IMR-90 (cell line): ENCODE measurements at regions not wholly inside any gene's neighbourhood (a gene's known extent, or its start where the extent isn't known, plus 50 kb on each side); places are given as distances from the start of the nearest gene placed in this dataset.

Source experiments
- ATAC-seq: fragments of 200-7000 bp; cut with Tn5 transposase; 2 replicates; pipeline ENCODE4 v1.9.1; 2020; ENCODE audit warnings: low read depth, mild to moderate bottlenecking, moderate library complexity
- BruUV-seq: library from RNA; stranded (reverse); fragments of 400-500 nt; replicated peaks from 2 replicates; lab custom pipeline; 2021; lab: Mats Ljungman, UMichigan
- CTCF ChIA-PET: fragments of 300-600 bp; formaldehyde crosslinking; extraction: SDS; loops from one replicate; lab custom pipeline; 2021; ENCODE audit warnings: antibody characterized with exemption; lab: Yijun Ruan, JAX
- POLR2A ChIA-PET: fragments of 300-600 bp; sonication (Branson Sonifier 250); formaldehyde crosslinking; loops from one replicate; lab custom pipeline; 2022; ENCODE audit warnings: antibody characterized with exemption; ENCODE audit not compliant: unreplicated experiment; lab: Charles Lee
- DNase-seq: peaks from one replicate; pipeline ENCODE4 v3.0.0; 2013
- H2AFZ ChIP-seq: replicated peaks from 2 replicates; pipeline ENCODE3; 2013; ENCODE audit warnings: low read length, mild to moderate bottlenecking; ENCODE audit not compliant: poor library complexity
- H2AK5ac ChIP-seq: 2 replicates; pipeline ENCODE4 v1.6.1; 2013; ENCODE audit warnings: low read depth, low read length, inconsistent platforms
- H2AK9ac ChIP-seq: replicated peaks from 2 replicates; pipeline ENCODE3; 2013; ENCODE audit warnings: mild to moderate bottlenecking, low read depth, low read length, moderate library complexity; ENCODE audit not compliant: poor library complexity
- H2BK120ac ChIP-seq: 2 replicates; pipeline ENCODE4 v1.6.1; 2013; ENCODE audit warnings: low read depth, low read length, inconsistent platforms
- H2BK15ac ChIP-seq: 3 replicates; pipeline ENCODE4 v1.6.1; 2013; ENCODE audit warnings: low read depth, low read length, inconsistent platforms
- H2BK20ac ChIP-seq: 2 replicates; pipeline ENCODE4 v1.6.1; 2013; ENCODE audit warnings: low read depth, mild to moderate bottlenecking, inconsistent platforms, low read length, moderate library complexity
- H2BK5ac ChIP-seq: 2 replicates; pipeline ENCODE4 v1.6.1; 2013; ENCODE audit warnings: mild to moderate bottlenecking, low read depth, low read length, inconsistent platforms; ENCODE audit not compliant: poor library complexity, severe bottlenecking
- H3K14ac ChIP-seq: replicated peaks from 2 replicates; pipeline ENCODE4 v1.6.1; 2013; ENCODE audit warnings: low read depth, low read length, inconsistent platforms
- H3K18ac ChIP-seq: 2 replicates; pipeline ENCODE4 v1.6.1; 2013; ENCODE audit warnings: low read depth, low read length, control low read depth
- H3K23ac ChIP-seq: 2 replicates; pipeline ENCODE4 v1.6.1; 2013; ENCODE audit warnings: low read depth, low read length, inconsistent platforms
- H3K27ac ChIP-seq: 2 replicates; pipeline ENCODE4 v1.5.1; 2013; ENCODE audit warnings: mild to moderate bottlenecking, control low read depth, low read length; ENCODE audit not compliant: insufficient read depth
- H3K27me3 ChIP-seq: 2 replicates; pipeline ENCODE4 v1.6.1; 2013; ENCODE audit warnings: low read length; ENCODE audit not compliant: control insufficient read depth, insufficient read depth
- H3K36me3 ChIP-seq: 2 replicates; pipeline ENCODE4 v1.6.1; 2013; ENCODE audit warnings: low read length, mixed read lengths; ENCODE audit not compliant: control insufficient read depth, insufficient read depth
- H3K4ac ChIP-seq: 2 replicates; pipeline ENCODE4 v1.6.1; 2013; ENCODE audit warnings: low read depth, low read length, inconsistent platforms
- H3K4me1 ChIP-seq: 2 replicates; pipeline ENCODE4 v1.6.1; 2013; ENCODE audit warnings: low read length, mixed read lengths; ENCODE audit not compliant: control insufficient read depth, insufficient read depth
- H3K4me2 ChIP-seq: 2 replicates; pipeline ENCODE4 v1.6.1; 2013; ENCODE audit warnings: low read depth, mild to moderate bottlenecking, control low read depth, low read length, moderate library complexity
- H3K4me3 ChIP-seq: 2 replicates; pipeline ENCODE4 v1.5.1; 2013; ENCODE audit warnings: low read depth, mild to moderate bottlenecking, control low read depth, low read length, moderate library complexity; ENCODE audit not compliant: insufficient read depth
- H3K56ac ChIP-seq: 2 replicates; pipeline ENCODE4 v1.6.1; 2013; ENCODE audit warnings: low read length, inconsistent platforms; ENCODE audit not compliant: insufficient read depth; ENCODE audit errors: extremely low read depth
- H3K79me1 ChIP-seq, 2 experiments: 2 replicates each; pipeline ENCODE4 v1.6.1; 2013; ENCODE audit warnings: low read length in 2 of 2, inconsistent platforms in 1 of 2, low read depth in 1 of 2
- H3K9ac ChIP-seq: 2 replicates; pipeline ENCODE4 v1.6.1; 2013; ENCODE audit warnings: low read depth, low read length, control low read depth
- H3K9me1 ChIP-seq: 2 replicates; pipeline ENCODE4 v1.6.1; 2013; ENCODE audit warnings: low read length, inconsistent platforms; ENCODE audit not compliant: insufficient read depth
- H3K9me3 ChIP-seq: 2 replicates; pipeline ENCODE4 v1.6.1; 2013; ENCODE audit warnings: low read length; ENCODE audit not compliant: control insufficient read depth, insufficient read depth
- H4K20me1 ChIP-seq: 2 replicates; pipeline ENCODE4 v1.6.1; 2013; ENCODE audit warnings: low read length, inconsistent platforms; ENCODE audit not compliant: insufficient read depth
- H4K5ac ChIP-seq: 2 replicates; pipeline ENCODE4 v1.6.1; 2013; ENCODE audit warnings: mild to moderate bottlenecking, low read depth, low read length, control low read depth
- H4K8ac ChIP-seq, 2 experiments: 2 replicates each; pipeline ENCODE4 v1.6.1; 2013; ENCODE audit warnings: low read depth in 2 of 2, low read length in 2 of 2, control low read depth in 1 of 2, inconsistent platforms in 1 of 2
- H4K91ac ChIP-seq: 2 replicates; pipeline ENCODE4 v1.6.1; 2013; ENCODE audit warnings: low read depth, low read length, inconsistent platforms; ENCODE audit not compliant: insufficient read depth
- BHLHE40 ChIP-seq: fragments of 150-350 bp; IDR thresholded peaks from 2 replicates; pipeline ENCODE4 v1.6.1; 2016; ENCODE audit warnings: mild to moderate bottlenecking, low read depth, low read length
- CEBPB ChIP-seq: IDR thresholded peaks from 2 replicates; pipeline ENCODE4 v1.6.1; 2012; ENCODE audit warnings: low read depth, low read length, improper control_type of control experiment
- CHD1 ChIP-seq: IDR thresholded peaks from 2 replicates; pipeline ENCODE4 v1.6.1; 2012; ENCODE audit warnings: low read depth, low read length, improper control_type of control experiment
- FOS ChIP-seq: fragments of 150-350 bp; IDR thresholded peaks from 2 replicates; pipeline ENCODE4 v1.6.1; 2016; ENCODE audit warnings: low read depth, low read length
- MAFK ChIP-seq: IDR thresholded peaks from 2 replicates; pipeline ENCODE4 v1.6.1; 2012; ENCODE audit warnings: low read depth, low read length, improper control_type of control experiment
- MAZ ChIP-seq: IDR thresholded peaks from 2 replicates; pipeline ENCODE4 v1.6.1; 2012; ENCODE audit warnings: low read depth, mild to moderate bottlenecking, low read length, improper control_type of control experiment, moderate library complexity, borderline replicate concordance
- MXI1 ChIP-seq: IDR thresholded peaks from 2 replicates; pipeline ENCODE4 v1.6.1; 2012; ENCODE audit warnings: low read depth, mild to moderate bottlenecking, low read length, moderate library complexity, borderline replicate concordance
- NFE2L2 ChIP-seq: fragments of 150-350 bp; IDR thresholded peaks from 2 replicates; pipeline ENCODE4 v1.6.1; 2016; ENCODE audit warnings: low read depth, mild to moderate bottlenecking, low read length
- POLR2A ChIP-seq: IDR thresholded peaks from 2 replicates; pipeline ENCODE4 v1.6.1; 2012; ENCODE audit warnings: mild to moderate bottlenecking, low read depth, low read length
- RAD21 ChIP-seq: IDR thresholded peaks from 2 replicates; pipeline ENCODE4 v1.6.1; 2012; ENCODE audit warnings: low read length, improper control_type of control experiment
- RCOR1 ChIP-seq: IDR thresholded peaks from 2 replicates; pipeline ENCODE4 v1.6.1; 2012; ENCODE audit warnings: mild to moderate bottlenecking, low read length, improper control_type of control experiment; ENCODE audit not compliant: insufficient replicate concordance
- RFX5 ChIP-seq: IDR thresholded peaks from 2 replicates; pipeline ENCODE4 v1.8.0; 2012; ENCODE audit warnings: low read depth, mild to moderate bottlenecking, low read length, moderate library complexity
- SMC3 ChIP-seq: fragments of 150-350 bp; IDR thresholded peaks from 2 replicates; pipeline ENCODE4 v1.6.1; 2016; ENCODE audit warnings: low read depth, mild to moderate bottlenecking, antibody characterized with exemption, low read length, moderate library complexity
- WGBS, 2 experiments: methylation state at CpG; one replicate each; pipeline versions ENCODE4 v1.1.5 to v1.1.7; 2013; ENCODE audit warnings: missing lambda C conversion rate in 2 of 2; ENCODE audit not compliant: insufficient read length in 1 of 2; ENCODE audit errors: extremely low coverage in 2 of 2; 5-methylcytosine and 5-hydroxymethylcytosine counted together
- dilution Hi-C: fragments of 300-500 bp; cut with HindIII; formaldehyde crosslinking; loops from one replicate; pipeline ENCODE4 v1.14.3; 2018; ENCODE audit warnings: low sequenced_read_pairs; ENCODE audit not compliant: unreplicated experiment
- in situ Hi-C: fragments of 300-500 bp; cut with MboI; formaldehyde crosslinking; loops from 3 replicates; pipeline ENCODE4 v1.14.3; 2019; ENCODE audit warnings: low sequenced_read_pairs, inconsistent platforms, mixed read lengths
- intact Hi-C: fragments of 100-400 bp; cut with micrococcal nuclease; formaldehyde crosslinking; loops from 2 replicates; pipeline ENCODE4 v1.10.0; 2022
- TF ChIP-seq, protein P1 (sequence below): conservative IDR thresholded peaks from 2 replicates; pipeline ENCODE4 v1.5.1; 2012; ENCODE audit warnings: mild to moderate bottlenecking, low read depth, low read length, improper control_type of control experiment
- TF ChIP-seq, protein P2 (sequence below): fragments of 150-350 bp; IDR thresholded peaks from 2 replicates; pipeline ENCODE4 v1.6.1; 2016; ENCODE audit warnings: low read depth, mild to moderate bottlenecking, low read length, moderate library complexity, borderline replicate concordance
- TF ChIP-seq, protein P3 (sequence below): fragments of 150-350 bp; IDR thresholded peaks from 2 replicates; pipeline ENCODE4 v1.6.1; 2017; ENCODE audit warnings: mild to moderate bottlenecking, antibody characterized with exemption, low read length, low read depth

DNA sequence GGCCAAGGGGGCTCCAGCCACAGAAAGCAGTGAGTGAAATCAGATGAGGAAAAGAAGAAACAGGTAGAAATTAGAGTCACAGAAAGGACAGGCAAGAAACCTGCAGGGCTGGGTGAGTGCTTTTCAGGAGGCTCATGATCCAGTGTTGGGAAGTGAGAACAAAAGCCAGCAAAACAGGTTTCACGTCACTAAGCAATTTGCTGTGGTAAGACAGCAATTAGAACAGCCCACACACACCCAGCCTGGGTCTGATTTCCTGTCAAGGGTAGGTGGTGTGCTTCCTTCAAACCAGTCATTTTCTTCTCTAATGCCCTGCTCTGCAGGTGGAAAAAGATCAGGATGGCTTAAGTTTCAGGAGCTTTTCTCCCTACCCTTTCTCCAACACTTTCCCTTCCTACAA is 52.9 kb upstream of the XDH start:
- Histone ChIP-seq H3K14ac (no peak overlapping the region), H3K18ac (no peak overlapping the region), H3K4me1 (no peaks in the 10 kb centered on the region), H3K9me3 (no peaks in the 10 kb centered on the region), H3K27ac (no peak overlapping the region), H3K4me2 (no peak overlapping the region), H2BK5ac (no peak overlapping the region), H3K9me1 (no peaks in the 10 kb centered on the region), H2BK20ac (no peak overlapping the region), H3K36me3 (no peaks in the 10 kb centered on the region), H3K9ac (no peak overlapping the region), H3K27me3 (no peaks in the 10 kb centered on the region; the same call in 1 of the 2 replicates), H4K91ac (no peak overlapping the region), H3K56ac (no peak overlapping the region), H2AK9ac (no peak overlapping the region), H2BK15ac (no peak overlapping the region), H3K4me3 (no peak overlapping the region), H3K79me1 (no peaks in the 10 kb centered on the region), H2AK5ac (no peak overlapping the region), H3K23ac (no peak overlapping the region), H2AFZ (no peak overlapping the region), H4K8ac (no peak overlapping the region), H4K5ac (no peak overlapping the region), H4K20me1 (no peaks in the 10 kb centered on the region), H3K4ac (no peak overlapping the region), H2BK120ac (no peak overlapping the region)
- CTCF ChIA-PET = no interaction called here
- dilution Hi-C loops (no loop called here), intact Hi-C loops (no loop called here), in situ Hi-C loops (no loop called here)
- ATAC-seq = no peak
- no peak for DNase-seq
- BruUV-seq = no TSS peak
- TF ChIP-seq SMC3 (no peak), CEBPB (no peak), FOS (no peak), RCOR1 (no peak), MAFK (no peak), RAD21 (no peak), RFX5 (no peak), POLR2A (no peak), CHD1 (no peak), NFE2L2 (no peak), BHLHE40 (no peak), MAZ (no peak), MXI1 (no peak)
- TF ChIP-seq, protein P1, sequence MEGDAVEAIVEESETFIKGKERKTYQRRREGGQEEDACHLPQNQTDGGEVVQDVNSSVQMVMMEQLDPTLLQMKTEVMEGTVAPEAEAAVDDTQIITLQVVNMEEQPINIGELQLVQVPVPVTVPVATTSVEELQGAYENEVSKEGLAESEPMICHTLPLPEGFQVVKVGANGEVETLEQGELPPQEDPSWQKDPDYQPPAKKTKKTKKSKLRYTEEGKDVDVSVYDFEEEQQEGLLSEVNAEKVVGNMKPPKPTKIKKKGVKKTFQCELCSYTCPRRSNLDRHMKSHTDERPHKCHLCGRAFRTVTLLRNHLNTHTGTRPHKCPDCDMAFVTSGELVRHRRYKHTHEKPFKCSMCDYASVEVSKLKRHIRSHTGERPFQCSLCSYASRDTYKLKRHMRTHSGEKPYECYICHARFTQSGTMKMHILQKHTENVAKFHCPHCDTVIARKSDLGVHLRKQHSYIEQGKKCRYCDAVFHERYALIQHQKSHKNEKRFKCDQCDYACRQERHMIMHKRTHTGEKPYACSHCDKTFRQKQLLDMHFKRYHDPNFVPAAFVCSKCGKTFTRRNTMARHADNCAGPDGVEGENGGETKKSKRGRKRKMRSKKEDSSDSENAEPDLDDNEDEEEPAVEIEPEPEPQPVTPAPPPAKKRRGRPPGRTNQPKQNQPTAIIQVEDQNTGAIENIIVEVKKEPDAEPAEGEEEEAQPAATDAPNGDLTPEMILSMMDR = no peak
- TF ChIP-seq, protein P2, sequence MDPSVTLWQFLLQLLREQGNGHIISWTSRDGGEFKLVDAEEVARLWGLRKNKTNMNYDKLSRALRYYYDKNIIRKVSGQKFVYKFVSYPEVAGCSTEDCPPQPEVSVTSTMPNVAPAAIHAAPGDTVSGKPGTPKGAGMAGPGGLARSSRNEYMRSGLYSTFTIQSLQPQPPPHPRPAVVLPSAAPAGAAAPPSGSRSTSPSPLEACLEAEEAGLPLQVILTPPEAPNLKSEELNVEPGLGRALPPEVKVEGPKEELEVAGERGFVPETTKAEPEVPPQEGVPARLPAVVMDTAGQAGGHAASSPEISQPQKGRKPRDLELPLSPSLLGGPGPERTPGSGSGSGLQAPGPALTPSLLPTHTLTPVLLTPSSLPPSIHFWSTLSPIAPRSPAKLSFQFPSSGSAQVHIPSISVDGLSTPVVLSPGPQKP = no peak
- TF ChIP-seq, protein P3, sequence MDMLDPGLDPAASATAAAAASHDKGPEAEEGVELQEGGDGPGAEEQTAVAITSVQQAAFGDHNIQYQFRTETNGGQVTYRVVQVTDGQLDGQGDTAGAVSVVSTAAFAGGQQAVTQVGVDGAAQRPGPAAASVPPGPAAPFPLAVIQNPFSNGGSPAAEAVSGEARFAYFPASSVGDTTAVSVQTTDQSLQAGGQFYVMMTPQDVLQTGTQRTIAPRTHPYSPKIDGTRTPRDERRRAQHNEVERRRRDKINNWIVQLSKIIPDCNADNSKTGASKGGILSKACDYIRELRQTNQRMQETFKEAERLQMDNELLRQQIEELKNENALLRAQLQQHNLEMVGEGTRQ = no peak
- no CpG with 5 or more reads among the region's 1 CpG for WGBS, 2 experiments
- POLR2A ChIA-PET = no interaction called here
